OCI-LY7 (cell line): ENCODE measurements at regions not wholly inside any gene's neighbourhood (a gene's known extent, or its start where the extent isn't known, plus 50 kb on each side); places are given as distances from the start of the nearest gene placed in this dataset.

Experiments used
- BruUV-seq: library from RNA; stranded (reverse); fragments of 400-500 nt; replicated peaks from 2 replicates; lab custom pipeline; 2021; lab: Mats Ljungman, UMichigan
- CTCF ChIA-PET: fragments of 300-600 bp; sonication (Branson Sonifier 250); formaldehyde crosslinking; loops from one replicate; lab custom pipeline; 2022; ENCODE audit warnings: antibody characterized with exemption; ENCODE audit not compliant: unreplicated experiment; lab: Charles Lee
- POLR2A ChIA-PET: fragments of 300-600 bp; sonication (Branson Sonifier 250); formaldehyde crosslinking; loops from one replicate; lab custom pipeline; 2022; ENCODE audit warnings: antibody characterized with exemption; lab: Charles Lee
- DNase-seq: peaks from one replicate; pipeline ENCODE4 v3.0.0-alpha.2; 2015; ENCODE audit warnings: low spot score
- H2AFZ ChIP-seq: fragments of 200-600 bp; sonication (generic), shearing (Covaris generic); 2 replicates; pipeline ENCODE4 v1.6.1; 2014; ENCODE audit warnings: mild to moderate bottlenecking, antibody characterized with exemption, low read length, moderate library complexity
- H3K27ac ChIP-seq: fragments of 200-600 bp; sonication (generic); 2 replicates; pipeline ENCODE4 v1.5.1; 2014; ENCODE audit warnings: mixed run types, low read depth, mild to moderate bottlenecking, moderate library complexity, low read length, inconsistent platforms; ENCODE audit not compliant: poor library complexity, severe bottlenecking
- H3K36me3 ChIP-seq: fragments of 200-600 bp; sonication (generic); 2 replicates; pipeline ENCODE4 v1.6.1; 2014; ENCODE audit warnings: mild to moderate bottlenecking, antibody characterized with exemption, low read length, moderate library complexity, mixed read lengths; ENCODE audit not compliant: insufficient read depth
- H3K4me1 ChIP-seq: fragments of 200-600 bp; sonication (generic); 2 replicates; pipeline ENCODE4 v1.5.1; 2014; ENCODE audit warnings: mild to moderate bottlenecking, low read length; ENCODE audit not compliant: insufficient read depth, poor library complexity, severe bottlenecking
- H3K4me2 ChIP-seq: fragments of 200-600 bp; sonication (generic); 2 replicates; pipeline ENCODE4 v1.6.1; 2014; ENCODE audit warnings: mild to moderate bottlenecking, low read length
- H3K4me3 ChIP-seq: fragments of 200-600 bp; sonication (generic); 2 replicates; pipeline ENCODE4 v1.5.1; 2014; ENCODE audit warnings: mild to moderate bottlenecking, low read depth, low read length; ENCODE audit not compliant: poor library complexity, severe bottlenecking
- H3K79me2 ChIP-seq: fragments of 200-600 bp; sonication (generic); 2 replicates; pipeline ENCODE4 v1.6.1; 2016; ENCODE audit warnings: low read depth, mild to moderate bottlenecking, low read length, moderate library complexity, mixed read lengths; ENCODE audit not compliant: insufficient read depth
- H3K9me2 ChIP-seq: fragments of 200-600 bp; sonication (generic); 2 replicates; pipeline ENCODE4 v1.6.1; 2016; ENCODE audit warnings: mild to moderate bottlenecking, low read length, mixed read lengths; ENCODE audit not compliant: insufficient read depth
- H3K9me3 ChIP-seq: fragments of 200-600 bp; sonication (generic); 2 replicates; pipeline ENCODE4 v1.6.1; 2014; ENCODE audit warnings: mild to moderate bottlenecking, mixed run types, low read length, mixed read lengths
- H4K20me1 ChIP-seq: fragments of 200-600 bp; sonication (generic); 2 replicates; pipeline ENCODE4 v1.6.1; 2014; ENCODE audit warnings: mild to moderate bottlenecking, antibody characterized with exemption, low read length, moderate library complexity, mixed read lengths; ENCODE audit not compliant: insufficient read depth
- EZH2phosphoT487 ChIP-seq: fragments of 200-600 bp; sonication (generic); IDR thresholded peaks from 2 replicates; pipeline ENCODE4 v1.6.1; 2018; ENCODE audit warnings: low read depth, borderline replicate concordance, mild to moderate bottlenecking, mixed run types, antibody characterized with exemption, low read length, moderate library complexity, mixed read lengths
- intact Hi-C: fragments of 100-400 bp; cut with micrococcal nuclease; formaldehyde crosslinking; loops from one replicate; pipeline ENCODE4 v1.10.0; 2022; ENCODE audit not compliant: unreplicated experiment
- TF ChIP-seq, protein P1 (sequence below): fragments of 200-600 bp; sonication (generic); conservative IDR thresholded peaks from 2 replicates; pipeline ENCODE4 v1.5.1; 2014; ENCODE audit warnings: mild to moderate bottlenecking, antibody characterized with exemption, low read length, moderate library complexity, mixed read lengths

DNA sequence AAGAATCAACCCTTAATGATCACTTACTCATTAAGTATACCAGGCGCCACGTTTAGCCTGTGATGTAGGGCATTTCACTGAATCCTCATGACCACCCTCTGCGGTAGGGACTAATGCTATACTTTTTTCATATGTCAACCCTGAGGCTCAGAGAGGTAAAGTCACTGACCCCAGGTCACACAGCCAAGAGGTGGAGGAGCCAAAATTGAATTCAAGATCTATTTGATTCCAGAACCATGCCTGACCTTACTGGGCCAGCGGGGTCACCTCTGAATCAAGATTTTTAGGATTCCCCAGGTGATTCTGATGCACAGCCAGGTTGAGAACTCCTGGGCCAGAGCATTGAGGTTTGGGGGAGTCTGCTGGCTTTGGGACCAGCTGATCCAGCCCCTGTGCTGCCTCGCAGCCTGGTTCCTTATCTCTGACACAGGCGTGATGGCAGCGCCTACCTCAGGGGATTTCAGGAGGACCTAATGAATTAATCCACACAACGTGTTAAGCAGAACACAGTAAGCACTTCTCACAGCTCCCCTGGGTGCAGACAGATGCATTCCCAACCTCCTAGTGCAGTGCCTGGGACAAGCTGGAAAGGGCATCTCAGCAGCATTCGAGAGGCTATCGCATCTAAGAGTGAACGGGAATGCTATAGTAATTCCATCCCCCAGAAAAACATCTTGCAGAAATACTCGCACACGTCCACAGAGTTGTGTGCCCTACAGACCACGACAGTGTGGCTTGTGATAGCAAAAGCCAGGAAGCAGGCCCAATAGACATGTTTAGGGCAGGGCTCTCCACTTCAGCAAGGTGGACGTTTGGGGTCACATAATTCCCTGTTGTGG lies 101.4 kb upstream of the PTPN1 start:
- Histone ChIP-seq H3K4me1 (no peaks in the 10 kb centered on the region), H3K79me2 (no peaks in the 10 kb centered on the region), H3K4me2 (no peak overlapping the region), H3K36me3 (no peaks in the 10 kb centered on the region), H4K20me1 (no peaks in the 10 kb centered on the region), H3K9me2 (no peaks in the 10 kb centered on the region), H3K4me3 (no peak overlapping the region), H2AFZ (no peak overlapping the region), H3K9me3 (no peaks in the 10 kb centered on the region), H3K27ac (no peak overlapping the region)
- ChIA-PET CTCF (no interaction called here), POLR2A (interaction anchor here (0.6 to 1.0 kb wide), 2 partner anchors 16 to 180 kb away, joined by 3 to 4 read pairs; no protein-coding TSS in a partner anchor)
- TF ChIP-seq EZH2phosphoT487 = no peak
- TF ChIP-seq, protein P1, sequence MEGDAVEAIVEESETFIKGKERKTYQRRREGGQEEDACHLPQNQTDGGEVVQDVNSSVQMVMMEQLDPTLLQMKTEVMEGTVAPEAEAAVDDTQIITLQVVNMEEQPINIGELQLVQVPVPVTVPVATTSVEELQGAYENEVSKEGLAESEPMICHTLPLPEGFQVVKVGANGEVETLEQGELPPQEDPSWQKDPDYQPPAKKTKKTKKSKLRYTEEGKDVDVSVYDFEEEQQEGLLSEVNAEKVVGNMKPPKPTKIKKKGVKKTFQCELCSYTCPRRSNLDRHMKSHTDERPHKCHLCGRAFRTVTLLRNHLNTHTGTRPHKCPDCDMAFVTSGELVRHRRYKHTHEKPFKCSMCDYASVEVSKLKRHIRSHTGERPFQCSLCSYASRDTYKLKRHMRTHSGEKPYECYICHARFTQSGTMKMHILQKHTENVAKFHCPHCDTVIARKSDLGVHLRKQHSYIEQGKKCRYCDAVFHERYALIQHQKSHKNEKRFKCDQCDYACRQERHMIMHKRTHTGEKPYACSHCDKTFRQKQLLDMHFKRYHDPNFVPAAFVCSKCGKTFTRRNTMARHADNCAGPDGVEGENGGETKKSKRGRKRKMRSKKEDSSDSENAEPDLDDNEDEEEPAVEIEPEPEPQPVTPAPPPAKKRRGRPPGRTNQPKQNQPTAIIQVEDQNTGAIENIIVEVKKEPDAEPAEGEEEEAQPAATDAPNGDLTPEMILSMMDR = no peak
- intact Hi-C loops = no loop called here
- no peak for DNase-seq
- no TSS peak for BruUV-seq

DNA sequence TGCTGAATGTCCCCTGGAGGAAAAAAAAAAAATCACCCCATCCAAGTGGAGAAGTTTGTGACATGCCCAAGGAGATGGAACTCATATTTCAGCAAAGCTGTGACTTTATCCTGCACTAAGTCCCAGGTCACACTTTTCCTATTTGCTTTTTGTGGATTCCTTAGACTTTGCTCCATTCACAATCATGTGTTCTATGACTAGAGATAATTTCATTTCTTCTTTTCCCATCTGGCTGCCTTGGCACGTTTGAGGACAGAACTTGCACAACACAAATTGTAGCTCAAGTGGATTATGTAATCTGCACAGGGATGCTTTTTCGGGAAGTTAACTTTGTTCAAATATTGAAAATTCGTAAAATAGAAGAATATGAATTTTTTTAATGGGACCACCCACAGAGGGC lies 100.7 kb upstream of the PTPN1 start:
- TF ChIP-seq, protein P1 = no peak
- TF ChIP-seq EZH2phosphoT487 = no peak
- ChIA-PET CTCF (interaction anchor here (0.6 kb wide), 1 partner anchor 385 kb away, joined by 4 read pairs; no protein-coding TSS in a partner anchor), POLR2A (interaction anchor here (0.6 to 1.0 kb wide), 2 partner anchors 15 to 179 kb away, joined by 3 to 4 read pairs; no protein-coding TSS in a partner anchor)
- H3K36me3 ChIP-seq = no peaks in the 10 kb centered on the region
- DNase-seq = no peak
- H3K27ac ChIP-seq = no peak overlapping the region
- H3K4me1 ChIP-seq = no peaks in the 10 kb centered on the region
- H3K9me2 ChIP-seq = no peaks in the 10 kb centered on the region
- BruUV-seq = no TSS peak
- no peak overlapping the region for H3K4me3 ChIP-seq
- no peaks in the 10 kb centered on the region for H3K9me3 ChIP-seq
- H3K79me2 ChIP-seq = no peaks in the 10 kb centered on the region
- H4K20me1 ChIP-seq = no peaks in the 10 kb centered on the region
- no peak overlapping the region for H2AFZ ChIP-seq
- intact Hi-C loops = no loop called here
- H3K4me2 ChIP-seq = no peak overlapping the region

DNA sequence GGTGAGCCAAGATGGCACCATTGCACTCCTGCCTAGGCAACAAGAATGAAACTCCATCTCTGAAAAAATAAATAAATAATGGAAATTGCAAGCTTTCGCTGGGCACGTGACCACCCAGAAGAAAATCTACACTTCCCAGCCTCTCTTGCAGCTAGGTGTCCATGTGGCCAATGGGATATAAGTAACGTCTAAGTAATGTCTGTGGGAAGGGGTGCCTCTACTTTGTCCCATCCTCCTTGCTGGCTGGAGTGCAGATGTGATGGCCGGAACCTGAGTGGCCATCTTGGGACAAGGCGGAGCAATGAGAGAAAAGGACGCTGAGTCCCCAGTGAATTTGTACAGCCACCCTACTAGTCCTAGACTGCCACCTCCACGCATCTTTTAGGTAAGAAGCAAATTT lies 99.8 kb upstream of the PTPN1 start:
- Histone ChIP-seq H3K27ac (no peak overlapping the region), H3K4me1 (no peaks in the 10 kb centered on the region), H3K79me2 (no peaks in the 10 kb centered on the region), H3K9me2 (no peaks in the 10 kb centered on the region), H3K36me3 (no peaks in the 10 kb centered on the region), H2AFZ (no peak overlapping the region), H3K4me2 (no peak overlapping the region), H3K4me3 (no peak overlapping the region), H4K20me1 (no peaks in the 10 kb centered on the region), H3K9me3 (no peaks in the 10 kb centered on the region)
- DNase-seq = no peak
- CTCF ChIA-PET = no interaction called here
- BruUV-seq = no TSS peak
- intact Hi-C loops = no loop called here
- POLR2A ChIA-PET = no interaction called here
- TF ChIP-seq, protein P1 = no peak
- TF ChIP-seq EZH2phosphoT487 = no peak
